ENCODE measurements at regions not wholly inside any gene's neighbourhood (a gene's known extent, or its start where the extent isn't known, plus 50 kb on each side); places are given as distances from the start of the nearest gene placed in this dataset.

DNA sequence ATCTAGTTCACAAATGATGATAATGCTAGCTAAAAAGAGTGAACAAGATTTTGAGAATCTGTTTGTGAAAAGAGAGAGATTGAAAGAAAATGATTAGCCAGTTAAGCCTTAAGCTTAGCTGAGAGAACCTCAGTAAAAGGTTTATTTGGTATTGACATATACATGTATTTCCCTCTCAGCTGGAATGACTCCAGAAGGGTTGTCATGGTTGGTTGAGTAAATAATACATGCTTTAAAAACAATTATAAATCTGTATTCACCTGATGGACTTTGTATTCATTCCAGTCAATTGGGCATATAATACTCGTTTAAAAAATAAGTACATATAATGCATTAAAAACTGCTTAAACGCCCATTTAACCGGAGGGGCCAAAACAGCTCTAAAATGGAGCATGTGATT is 181.4 kb downstream of the GRB14 start:
- Mint-ChIP-seq H3K9me3 (ENCODE audit: unreplicated experiment) (no peaks in the 10 kb centered on the region), H3K27me3 (ENCODE audit: insufficient read depth, unreplicated experiment) (peaks cover 11% of the 10 kb centered on the region), H3K4me3 (ENCODE audit: unreplicated experiment) (no peak overlapping the region), H3K36me3 (ENCODE audit: insufficient read depth, unreplicated experiment) (no peaks in the 10 kb centered on the region), H3K4me1 (ENCODE audit: low read depth, unreplicated experiment) (no peaks in the 10 kb centered on the region), H3K27ac (ENCODE audit: unreplicated experiment) (no peak overlapping the region)
- CTCF ChIA-PET, result no interaction called here
- BruUV-seq (replicated peaks), result no TSS peak
- Histone ChIP-seq H3K4me3 (ENCODE audit: low read depth, low read length) (no peak overlapping the region), H3K36me3 (ENCODE audit: control insufficient read depth, insufficient read depth, low read length) (no peaks in the 10 kb centered on the region), H3K9me3 (no peaks in the 10 kb centered on the region), H3K4me1 (no peaks in the 10 kb centered on the region), H3K27me3 (replicated peaks; ENCODE audit: control insufficient read depth, insufficient read depth, low read length) (no peaks in the 10 kb centered on the region)
- TF ChIP-seq, protein P1, sequence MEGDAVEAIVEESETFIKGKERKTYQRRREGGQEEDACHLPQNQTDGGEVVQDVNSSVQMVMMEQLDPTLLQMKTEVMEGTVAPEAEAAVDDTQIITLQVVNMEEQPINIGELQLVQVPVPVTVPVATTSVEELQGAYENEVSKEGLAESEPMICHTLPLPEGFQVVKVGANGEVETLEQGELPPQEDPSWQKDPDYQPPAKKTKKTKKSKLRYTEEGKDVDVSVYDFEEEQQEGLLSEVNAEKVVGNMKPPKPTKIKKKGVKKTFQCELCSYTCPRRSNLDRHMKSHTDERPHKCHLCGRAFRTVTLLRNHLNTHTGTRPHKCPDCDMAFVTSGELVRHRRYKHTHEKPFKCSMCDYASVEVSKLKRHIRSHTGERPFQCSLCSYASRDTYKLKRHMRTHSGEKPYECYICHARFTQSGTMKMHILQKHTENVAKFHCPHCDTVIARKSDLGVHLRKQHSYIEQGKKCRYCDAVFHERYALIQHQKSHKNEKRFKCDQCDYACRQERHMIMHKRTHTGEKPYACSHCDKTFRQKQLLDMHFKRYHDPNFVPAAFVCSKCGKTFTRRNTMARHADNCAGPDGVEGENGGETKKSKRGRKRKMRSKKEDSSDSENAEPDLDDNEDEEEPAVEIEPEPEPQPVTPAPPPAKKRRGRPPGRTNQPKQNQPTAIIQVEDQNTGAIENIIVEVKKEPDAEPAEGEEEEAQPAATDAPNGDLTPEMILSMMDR (IDR thresholded peaks at IDR 0.05; ENCODE audit: insufficient read depth in 1 of 2, low read depth in 1 of 2, low read length in 1 of 2, severe bottlenecking in 1 of 2, unreplicated experiment in 1 of 2), result no peak
- DNase-seq, result no peak
- intact Hi-C loops (cut with micrococcal nuclease; ENCODE audit: unreplicated experiment), result loop anchor here (10.0 kb wide), 1 partner anchor 975 kb away; no protein-coding TSS in a partner anchor
- POLR2A ChIA-PET, result no interaction called here

DNA sequence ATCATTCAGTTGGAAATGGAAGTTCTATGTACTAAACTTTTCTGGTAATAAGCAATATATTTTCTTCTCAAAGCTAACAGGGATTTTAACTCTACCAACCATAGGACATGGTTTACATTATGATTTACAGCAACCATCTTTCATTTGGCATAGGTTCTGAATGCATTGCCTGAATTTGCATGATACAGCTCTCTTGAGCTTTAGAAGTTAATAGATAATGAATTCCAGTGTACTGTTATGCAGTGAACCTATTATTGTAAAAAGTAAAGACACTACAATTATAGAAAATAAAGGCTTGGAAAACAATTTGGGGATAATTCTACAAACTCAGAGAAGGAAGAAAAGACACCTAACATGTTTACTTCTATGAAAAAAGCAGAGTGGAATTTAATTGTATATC is 182.0 kb downstream of the GRB14 start:
- BruUV-seq (replicated peaks), result no TSS peak
- Histone ChIP-seq H3K4me1 (no peaks in the 10 kb centered on the region), H3K36me3 (ENCODE audit: control insufficient read depth, insufficient read depth, low read length) (no peaks in the 10 kb centered on the region), H3K9me3 (no peaks in the 10 kb centered on the region), H3K27me3 (replicated peaks; ENCODE audit: control insufficient read depth, insufficient read depth, low read length) (no peaks in the 10 kb centered on the region), H3K4me3 (ENCODE audit: low read depth, low read length) (no peak overlapping the region)
- intact Hi-C loops (cut with micrococcal nuclease; ENCODE audit: unreplicated experiment), result loop anchor here (10.0 kb wide), 1 partner anchor 974 kb away; no protein-coding TSS in a partner anchor
- Mint-ChIP-seq H3K27me3 (ENCODE audit: insufficient read depth, unreplicated experiment) (peaks cover 11% of the 10 kb centered on the region), H3K4me1 (ENCODE audit: low read depth, unreplicated experiment) (no peaks in the 10 kb centered on the region), H3K4me3 (ENCODE audit: unreplicated experiment) (no peak overlapping the region), H3K9me3 (ENCODE audit: unreplicated experiment) (no peaks in the 10 kb centered on the region), H3K27ac (ENCODE audit: unreplicated experiment) (no peak overlapping the region), H3K36me3 (ENCODE audit: insufficient read depth, unreplicated experiment) (no peaks in the 10 kb centered on the region)
- CTCF ChIA-PET, result no interaction called here
- POLR2A ChIA-PET, result no interaction called here
- TF ChIP-seq, protein P1 (IDR thresholded peaks at IDR 0.05; ENCODE audit: insufficient read depth in 1 of 2, low read depth in 1 of 2, low read length in 1 of 2, severe bottlenecking in 1 of 2, unreplicated experiment in 1 of 2), result no peak
- no peak for DNase-seq

DNA sequence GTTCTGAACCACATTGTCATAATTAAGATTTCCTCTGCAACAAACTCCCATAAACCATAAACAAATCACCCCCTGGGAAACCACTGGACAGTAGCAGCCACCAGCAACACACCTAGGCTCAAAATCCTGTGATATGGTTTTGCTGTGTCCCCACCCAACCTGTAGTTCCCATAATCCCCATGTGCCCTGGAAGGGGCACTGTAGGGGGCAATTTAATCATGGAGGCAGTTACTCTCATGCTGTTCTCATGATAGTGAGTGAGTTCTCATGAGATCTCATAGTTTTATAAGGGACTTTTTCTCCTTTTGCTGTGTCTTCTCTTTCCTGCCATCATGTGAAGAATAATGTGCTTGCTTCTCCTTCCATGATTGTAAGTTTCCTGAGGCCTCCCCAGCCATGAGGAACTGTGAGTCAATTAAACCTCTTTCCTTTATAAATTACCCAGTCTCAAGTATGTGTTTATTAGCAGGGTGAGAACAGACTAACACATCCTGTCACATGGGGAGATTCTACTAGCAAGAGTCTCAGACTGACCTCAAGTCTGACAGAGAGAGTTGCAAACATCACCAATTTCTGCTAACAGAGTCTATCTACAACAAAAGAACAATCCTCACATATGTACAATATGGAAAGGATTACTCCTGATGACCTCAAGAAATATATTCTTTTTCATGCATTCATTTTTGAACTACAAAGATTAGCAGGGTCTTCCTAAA is 182.6 kb downstream of the GRB14 start:
- no peaks in the 10 kb centered on the region for H3K27me3 ChIP-seq (replicated peaks; ENCODE audit: control insufficient read depth, insufficient read depth, low read length)
- no TSS peak for BruUV-seq (replicated peaks)
- H3K9me3 ChIP-seq, result no peaks in the 10 kb centered on the region
- intact Hi-C loops (cut with micrococcal nuclease; ENCODE audit: unreplicated experiment), result loop anchor here (10.0 kb wide), 1 partner anchor 974 kb away; no protein-coding TSS in a partner anchor
- H3K36me3 Mint-ChIP-seq (ENCODE audit: insufficient read depth, unreplicated experiment), result no peaks in the 10 kb centered on the region
- H3K4me1 Mint-ChIP-seq (ENCODE audit: low read depth, unreplicated experiment), result no peaks in the 10 kb centered on the region
- DNase-seq, result no peak
- no peaks in the 10 kb centered on the region for H3K9me3 Mint-ChIP-seq (ENCODE audit: unreplicated experiment)
- no peak overlapping the region for H3K4me3 ChIP-seq (ENCODE audit: low read depth, low read length)
- H3K27me3 Mint-ChIP-seq (ENCODE audit: insufficient read depth, unreplicated experiment), result peaks cover 11% of the 10 kb centered on the region
- no peaks in the 10 kb centered on the region for H3K36me3 ChIP-seq (ENCODE audit: control insufficient read depth, insufficient read depth, low read length)
- no peak overlapping the region for H3K27ac Mint-ChIP-seq (ENCODE audit: unreplicated experiment)
- ChIA-PET CTCF (no interaction called here), POLR2A (no interaction called here)
- no peaks in the 10 kb centered on the region for H3K4me1 ChIP-seq
- TF ChIP-seq, protein P1 (IDR thresholded peaks at IDR 0.05; ENCODE audit: insufficient read depth in 1 of 2, low read depth in 1 of 2, low read length in 1 of 2, severe bottlenecking in 1 of 2, unreplicated experiment in 1 of 2), result no peak
- H3K4me3 Mint-ChIP-seq (ENCODE audit: unreplicated experiment), result no peak overlapping the region

Measured in Caco-2 (cell line).